ENCODE measurements at regions not wholly inside any gene's neighbourhood (a gene's known extent, or its start where the extent isn't known, plus 50 kb on each side); places are given as distances from the start of the nearest gene placed in this dataset.

DNA sequence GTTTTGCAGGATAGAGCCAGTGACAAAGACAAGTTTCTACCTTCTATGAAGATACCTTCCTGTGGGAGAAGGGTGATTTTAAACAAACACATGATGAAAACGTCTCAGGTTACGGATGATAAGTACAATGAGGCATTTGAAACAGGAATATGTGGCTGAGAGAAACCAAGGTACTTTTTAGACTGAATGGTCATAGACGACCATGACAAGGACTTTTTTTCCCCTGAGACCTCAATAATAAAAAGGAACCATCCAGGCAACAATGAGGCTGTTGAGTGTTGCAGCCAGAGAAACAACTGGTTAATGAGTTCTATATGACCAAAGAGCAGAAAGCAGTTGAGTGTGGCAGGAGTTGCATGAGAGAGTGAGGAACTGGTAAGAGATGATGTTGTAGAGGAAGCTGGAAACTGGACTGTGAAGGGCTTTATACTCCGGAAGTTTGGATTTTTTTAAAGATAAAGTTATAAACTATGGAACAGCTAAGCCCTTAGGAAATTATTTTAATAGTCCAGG, 306.1 kb upstream of the CYRIA start:
- TF ChIP-seq, protein P1, sequence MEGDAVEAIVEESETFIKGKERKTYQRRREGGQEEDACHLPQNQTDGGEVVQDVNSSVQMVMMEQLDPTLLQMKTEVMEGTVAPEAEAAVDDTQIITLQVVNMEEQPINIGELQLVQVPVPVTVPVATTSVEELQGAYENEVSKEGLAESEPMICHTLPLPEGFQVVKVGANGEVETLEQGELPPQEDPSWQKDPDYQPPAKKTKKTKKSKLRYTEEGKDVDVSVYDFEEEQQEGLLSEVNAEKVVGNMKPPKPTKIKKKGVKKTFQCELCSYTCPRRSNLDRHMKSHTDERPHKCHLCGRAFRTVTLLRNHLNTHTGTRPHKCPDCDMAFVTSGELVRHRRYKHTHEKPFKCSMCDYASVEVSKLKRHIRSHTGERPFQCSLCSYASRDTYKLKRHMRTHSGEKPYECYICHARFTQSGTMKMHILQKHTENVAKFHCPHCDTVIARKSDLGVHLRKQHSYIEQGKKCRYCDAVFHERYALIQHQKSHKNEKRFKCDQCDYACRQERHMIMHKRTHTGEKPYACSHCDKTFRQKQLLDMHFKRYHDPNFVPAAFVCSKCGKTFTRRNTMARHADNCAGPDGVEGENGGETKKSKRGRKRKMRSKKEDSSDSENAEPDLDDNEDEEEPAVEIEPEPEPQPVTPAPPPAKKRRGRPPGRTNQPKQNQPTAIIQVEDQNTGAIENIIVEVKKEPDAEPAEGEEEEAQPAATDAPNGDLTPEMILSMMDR (optimal IDR thresholded peaks at IDR 0.05 in 1 of 3, IDR thresholded peaks at IDR 0.05 in 1 of 3, conservative IDR thresholded peaks at IDR 0.05 in 1 of 3; ENCODE audit: extremely low read depth in 1 of 3, insufficient read depth in 2 of 3, low read length in 3 of 3) = no peak
- no peak for TF ChIP-seq EZH2 (IDR thresholded peaks at IDR 0.05; ENCODE audit: low read length)
